Panc1 (cell line): ENCODE measurements at regions not wholly inside any gene's neighbourhood (a gene's known extent, or its start where the extent isn't known, plus 50 kb on each side); places are given as distances from the start of the nearest gene placed in this dataset.

Experiments used
- CTCF ChIP-seq: fragments of 450-650 bp; IDR thresholded peaks from 2 replicates; pipeline ENCODE4 v1.5.1; 2017; ENCODE audit warnings: mild to moderate bottlenecking
- POLR2AphosphoS5 ChIP-seq: IDR thresholded peaks from 2 replicates; pipeline ENCODE4 v1.6.1; 2012; ENCODE audit warnings: mild to moderate bottlenecking, low read depth, low read length, moderate library complexity
- REST ChIP-seq, 2 experiments: IDR thresholded peaks; 2 replicates each; pipeline ENCODE4 v1.6.1; 2011 to 2012; ENCODE audit warnings: low read depth in 2 of 2, control low read depth in 1 of 2, low read length in 1 of 2, mild to moderate bottlenecking in 1 of 2, moderate library complexity in 1 of 2; ENCODE audit not compliant: insufficient read depth in 1 of 2
- SIN3A ChIP-seq: IDR thresholded peaks from 2 replicates; pipeline ENCODE4 v1.6.1; 2012; ENCODE audit warnings: low read depth, mild to moderate bottlenecking, low read length, moderate library complexity, borderline replicate concordance; ENCODE audit not compliant: insufficient read depth
- TCF7L2 ChIP-seq: IDR thresholded peaks from 2 replicates; pipeline ENCODE4 v1.6.1; 2011; ENCODE audit warnings: mild to moderate bottlenecking, low read depth, low read length, inconsistent platforms

DNA sequence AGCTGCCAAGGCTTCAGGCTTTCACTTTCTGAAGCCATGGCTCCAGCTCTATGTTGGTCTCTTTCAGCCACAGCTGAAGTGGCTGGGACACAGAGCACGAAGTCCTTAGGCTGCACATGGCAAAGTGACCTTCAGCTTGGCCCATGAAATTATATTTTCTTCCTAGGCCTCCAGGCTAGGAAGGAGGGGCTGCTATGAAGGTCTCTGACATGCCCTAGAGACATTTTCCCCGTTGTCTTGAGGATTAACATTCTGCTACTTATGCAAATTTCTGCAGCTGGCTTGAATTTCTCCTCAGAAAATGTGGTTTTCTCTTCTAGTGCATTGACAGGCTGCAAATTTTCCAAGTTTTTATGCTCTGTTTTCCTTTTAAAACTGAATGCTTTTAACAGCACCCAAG lies 99.8 kb upstream of the KCNIP4 start:
- TF ChIP-seq CTCF (no peak), SIN3A (no peak), POLR2AphosphoS5 (no peak), REST (IDR thresholded peaks at IDR 0.05; ENCODE audit: insufficient read depth in 1 of 2, low read depth in 2 of 2, low read length in 1 of 2) (no peak), TCF7L2 (no peak)
